WTC11 (cell line): ENCODE measurements at regions not wholly inside any gene's neighbourhood (a gene's known extent, or its start where the extent isn't known, plus 50 kb on each side); places are given as distances from the start of the nearest gene placed in this dataset.

ENCODE experiments used
- ATAC-seq: fragments of 200-7000 bp; cut with Tn5 transposase; 2 replicates; pipeline ENCODE4 v1.10.0; 2021; ENCODE audit warnings: mild to moderate bottlenecking, moderate library complexity
- CTCF ChIA-PET: fragments of 300-600 bp; sonication (Branson Sonifier 250); formaldehyde crosslinking; loops from one replicate; lab custom pipeline; 2021; ENCODE audit warnings: antibody characterized with exemption; lab: Charles Lee
- POLR2A ChIA-PET: fragments of 350-600 bp; sonication (Branson Sonifier 250); formaldehyde crosslinking; loops from one replicate; lab custom pipeline; 2021; ENCODE audit warnings: antibody characterized with exemption; lab: Charles Lee
- DNase-seq: peaks from one replicate; pipeline ENCODE4 v3.0.0; 2021; ENCODE audit warnings: low spot score
- H3K27ac Mint-ChIP-seq: 2 replicates; pipeline ENCODE4 v1.8.0; 2021; ENCODE audit warnings: mixed read lengths
- H3K27me3 Mint-ChIP-seq: 2 replicates; pipeline ENCODE4 v1.8.0; 2021; ENCODE audit warnings: low read depth, mild to moderate bottlenecking, moderate library complexity, mixed read lengths
- H3K36me3 Mint-ChIP-seq: 2 replicates; pipeline ENCODE4 v1.8.0; 2021; ENCODE audit warnings: mixed read lengths
- H3K4me1 Mint-ChIP-seq: 2 replicates; pipeline ENCODE4 v1.8.0; 2022; ENCODE audit warnings: mixed read lengths
- H3K4me3 Mint-ChIP-seq: 2 replicates; pipeline ENCODE4 v1.8.0; 2021; ENCODE audit warnings: mild to moderate bottlenecking, moderate library complexity, mixed read lengths
- H3K9me3 Mint-ChIP-seq: 2 replicates; pipeline ENCODE4 v1.8.0; 2021; ENCODE audit warnings: mixed read lengths
- AFF4 ChIP-seq: sonication (generic); formaldehyde crosslinking; IDR thresholded peaks from 2 replicates; pipeline ENCODE4 v1.8.1; 2023; ENCODE audit warnings: mild to moderate bottlenecking, missing genetic modification reagents, borderline replicate concordance
- ELF4 ChIP-seq: sonication (generic); formaldehyde crosslinking; IDR thresholded peaks from 2 replicates; pipeline ENCODE4 v1.8.1; 2022; ENCODE audit warnings: low read depth, mild to moderate bottlenecking, moderate library complexity, missing genetic modification reagents
- GRHL2 ChIP-seq: fragments of 250-450 bp; sonication (Bioruptor Pico); IDR thresholded peaks from 2 replicates; pipeline ENCODE4 v1.8.0; 2022; ENCODE audit warnings: mild to moderate bottlenecking, moderate library complexity; ENCODE audit not compliant: insufficient replicate concordance, severe bottlenecking
- HMGA2 ChIP-seq: fragments of 250-450 bp; sonication (Bioruptor Pico); IDR thresholded peaks from 2 replicates; pipeline ENCODE4 v1.4.0; 2021; ENCODE audit warnings: mild to moderate bottlenecking, moderate library complexity
- IRF2 ChIP-seq: sonication (generic); formaldehyde crosslinking; IDR thresholded peaks from 2 replicates; pipeline ENCODE4 v1.8.0; 2022; ENCODE audit warnings: low read depth, missing genetic modification reagents, borderline replicate concordance
- JAZF1 ChIP-seq: fragments of 250-450 bp; sonication (Bioruptor Pico); IDR thresholded peaks from 2 replicates; pipeline ENCODE4 v1.9.0; 2021; ENCODE audit warnings: moderate library complexity, mild to moderate bottlenecking, inconsistent platforms
- JUN ChIP-seq: sonication (generic); formaldehyde crosslinking; IDR thresholded peaks from 2 replicates; pipeline ENCODE4 v1.8.0; 2023; ENCODE audit warnings: mild to moderate bottlenecking, missing genetic modification reagents
- KAT7 ChIP-seq: sonication (generic); formaldehyde crosslinking; IDR thresholded peaks from 2 replicates; pipeline ENCODE4 v1.8.1; 2023; ENCODE audit warnings: missing genetic modification reagents, mild to moderate bottlenecking, borderline replicate concordance
- MYBL2 ChIP-seq: sonication (generic); formaldehyde crosslinking; IDR thresholded peaks from 2 replicates; pipeline ENCODE4 v1.8.1; 2023; ENCODE audit warnings: mild to moderate bottlenecking, moderate library complexity, missing genetic modification reagents
- NR3C1 ChIP-seq: sonication (generic); formaldehyde crosslinking; conservative IDR thresholded peaks from 2 replicates; pipeline ENCODE4 v1.8.1; 2023; ENCODE audit warnings: low read depth, mild to moderate bottlenecking, missing genetic modification reagents
- RELA ChIP-seq: sonication (generic); formaldehyde crosslinking; IDR thresholded peaks from 2 replicates; pipeline ENCODE4 v1.8.1; 2022; ENCODE audit warnings: missing genetic modification reagents, mild to moderate bottlenecking, borderline replicate concordance
- RORB ChIP-seq: fragments of 250-450 bp; sonication (Bioruptor Pico); IDR thresholded peaks from 2 replicates; pipeline ENCODE4 v1.9.0; 2021; ENCODE audit warnings: mild to moderate bottlenecking
- SMAD3 ChIP-seq: sonication (generic); formaldehyde crosslinking; IDR thresholded peaks from 2 replicates; pipeline ENCODE4 v1.8.0; 2022; ENCODE audit warnings: missing genetic modification reagents, mild to moderate bottlenecking, borderline replicate concordance
- SMAD4 ChIP-seq: sonication (generic); formaldehyde crosslinking; IDR thresholded peaks from 2 replicates; pipeline ENCODE4 v1.8.0; 2022; ENCODE audit warnings: mild to moderate bottlenecking, missing genetic modification reagents
- USF1 ChIP-seq: sonication (generic); formaldehyde crosslinking; IDR thresholded peaks from 2 replicates; pipeline ENCODE4 v1.8.0; 2022; ENCODE audit warnings: mild to moderate bottlenecking, missing genetic modification reagents
- ZNF121 ChIP-seq: sonication (generic); formaldehyde crosslinking; IDR thresholded peaks from 2 replicates; pipeline ENCODE4 v1.8.0; 2023; ENCODE audit warnings: missing genetic modification reagents
- ZNF138 ChIP-seq: sonication (generic); formaldehyde crosslinking; conservative IDR thresholded peaks from 2 replicates; pipeline ENCODE4 v1.8.1; 2022; ENCODE audit warnings: mild to moderate bottlenecking, moderate library complexity, missing genetic modification reagents
- ZNF416 ChIP-seq: fragments of 250-450 bp; sonication (Bioruptor Pico); IDR thresholded peaks from 2 replicates; pipeline ENCODE4 v1.9.0; 2021; ENCODE audit warnings: mild to moderate bottlenecking, inconsistent platforms
- TF ChIP-seq, protein P1 (sequence below): fragments of 250-450 bp; sonication (Bioruptor Pico); IDR thresholded peaks from 2 replicates; pipeline ENCODE4 v1.8.0; 2021; ENCODE audit warnings: mild to moderate bottlenecking
- TF ChIP-seq, protein P2 (sequence below): sonication (generic); formaldehyde crosslinking; conservative IDR thresholded peaks from 2 replicates; pipeline ENCODE4 v1.8.1; 2022; ENCODE audit warnings: mild to moderate bottlenecking, missing genetic modification reagents
- TF ChIP-seq, protein P3 (sequence below): sonication (generic); formaldehyde crosslinking; IDR thresholded peaks from 2 replicates; pipeline ENCODE4 v1.8.1; 2022; ENCODE audit warnings: low read depth, missing genetic modification reagents, borderline replicate concordance
- TF ChIP-seq, protein P4 (sequence below): sonication (generic); formaldehyde crosslinking; IDR thresholded peaks from 2 replicates; pipeline ENCODE4 v1.8.1; 2023; ENCODE audit warnings: mild to moderate bottlenecking, missing genetic modification reagents

DNA sequence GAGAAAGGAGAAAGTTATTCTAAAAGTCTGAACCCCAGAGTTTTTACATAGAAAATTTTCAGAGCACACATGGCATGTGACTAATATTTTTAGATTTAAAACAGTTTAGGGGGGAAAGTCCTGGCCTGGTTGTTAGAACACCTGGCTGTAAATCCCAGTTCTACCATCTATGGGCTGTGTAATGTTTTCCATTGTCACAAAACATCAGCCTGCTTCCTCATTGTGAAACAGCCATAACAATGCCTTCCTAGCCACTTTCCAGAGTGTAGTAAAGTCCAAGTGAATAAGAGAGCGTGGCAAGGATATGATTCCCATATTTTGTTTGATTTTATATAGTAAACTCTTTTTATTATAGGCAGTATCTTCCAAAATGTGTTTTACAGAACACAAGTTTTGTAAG, 310.0 kb upstream of the DCN start (continued):
- TF ChIP-seq KAT7 (CRISPR knock-in tag) (no peak), RELA (CRISPR knock-in tag) (no peak)

- Mint-ChIP-seq H3K4me3 (no peak overlapping the region), H3K27ac (no peak overlapping the region), H3K27me3 (no peaks in the 10 kb centered on the region), H3K4me1 (no peaks in the 10 kb centered on the region)
- CTCF ChIA-PET, result no interaction called here
- no peak for DNase-seq
- TF ChIP-seq, protein P1, sequence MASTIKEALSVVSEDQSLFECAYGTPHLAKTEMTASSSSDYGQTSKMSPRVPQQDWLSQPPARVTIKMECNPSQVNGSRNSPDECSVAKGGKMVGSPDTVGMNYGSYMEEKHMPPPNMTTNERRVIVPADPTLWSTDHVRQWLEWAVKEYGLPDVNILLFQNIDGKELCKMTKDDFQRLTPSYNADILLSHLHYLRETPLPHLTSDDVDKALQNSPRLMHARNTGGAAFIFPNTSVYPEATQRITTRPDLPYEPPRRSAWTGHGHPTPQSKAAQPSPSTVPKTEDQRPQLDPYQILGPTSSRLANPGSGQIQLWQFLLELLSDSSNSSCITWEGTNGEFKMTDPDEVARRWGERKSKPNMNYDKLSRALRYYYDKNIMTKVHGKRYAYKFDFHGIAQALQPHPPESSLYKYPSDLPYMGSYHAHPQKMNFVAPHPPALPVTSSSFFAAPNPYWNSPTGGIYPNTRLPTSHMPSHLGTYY (CRISPR knock-in tag), result no peak
- TF ChIP-seq HMGA2 (CRISPR knock-in tag), result no peak
- no peak for TF ChIP-seq ZNF416 (CRISPR knock-in tag)
- TF ChIP-seq AFF4 (CRISPR knock-in tag), result no peak
- no peak for TF ChIP-seq IRF2
- no peak for TF ChIP-seq JUN (CRISPR knock-in tag)
- no peak for TF ChIP-seq MYBL2 (CRISPR knock-in tag)
- TF ChIP-seq NR3C1, result no peak
- TF ChIP-seq, all 79 proteins: peak for 0
- POLR2A ChIA-PET, result no interaction called here
- ATAC-seq, result no peak
- no peaks in the 10 kb centered on the region for H3K36me3 Mint-ChIP-seq
- H3K9me3 Mint-ChIP-seq, result no peaks in the 10 kb centered on the region
Observed at GRCh38 chr12:91490667-91491311, 308.2 kb upstream of the DCN start.

GRCh38 chr12:91483471-91483985, 300.9 kb upstream of the DCN start:
- H3K27me3 Mint-ChIP-seq, result no peaks in the 10 kb centered on the region
- ATAC-seq, result no peak
- CTCF ChIA-PET, result no interaction called here
- TF ChIP-seq RORB (CRISPR knock-in tag), result no peak
- no peak for TF ChIP-seq NR3C1
- no peak for TF ChIP-seq JAZF1 (CRISPR knock-in tag)
- TF ChIP-seq, protein P2, sequence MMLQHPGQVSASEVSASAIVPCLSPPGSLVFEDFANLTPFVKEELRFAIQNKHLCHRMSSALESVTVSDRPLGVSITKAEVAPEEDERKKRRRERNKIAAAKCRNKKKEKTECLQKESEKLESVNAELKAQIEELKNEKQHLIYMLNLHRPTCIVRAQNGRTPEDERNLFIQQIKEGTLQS (CRISPR knock-in tag), result no peak
- TF ChIP-seq, all 79 proteins: peak for 0
- POLR2A ChIA-PET, result no interaction called here
- DNase-seq, result no peak
- H3K27ac Mint-ChIP-seq, result no peak overlapping the region
- no peaks in the 10 kb centered on the region for H3K4me1 Mint-ChIP-seq
- H3K9me3 Mint-ChIP-seq, result peaks cover 13% of the 10 kb centered on the region
- no peak overlapping the region for H3K4me3 Mint-ChIP-seq
- H3K36me3 Mint-ChIP-seq, result no peaks in the 10 kb centered on the region; the same call in 1 of the 2 replicates

DNA sequence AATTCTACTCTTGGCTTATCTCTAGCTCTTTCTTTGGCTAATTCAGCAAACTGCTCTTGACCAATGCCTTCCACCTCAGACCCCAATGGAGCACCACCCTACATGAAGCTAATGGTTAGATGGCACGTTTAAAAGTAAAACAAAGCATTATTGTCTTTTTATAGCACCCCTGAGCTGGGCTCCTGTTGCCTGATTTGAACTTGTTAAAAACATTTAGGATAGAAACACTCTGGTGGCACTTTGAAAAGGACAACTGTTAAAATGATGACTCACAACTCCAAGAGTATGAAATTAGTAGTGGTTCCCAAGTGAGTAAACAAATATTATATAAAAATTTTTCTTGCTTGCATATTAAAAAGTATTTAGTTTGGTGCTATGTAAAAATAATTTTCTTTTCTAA, 299.6 kb upstream of the DCN start:
- CTCF ChIA-PET, result no interaction called here
- H3K36me3 Mint-ChIP-seq, result no peaks in the 10 kb centered on the region; the same call in 1 of the 2 replicates
- no peak overlapping the region for H3K27ac Mint-ChIP-seq
- H3K4me1 Mint-ChIP-seq, result no peaks in the 10 kb centered on the region
- DNase-seq (no peak), ATAC-seq (no peak)
- no peaks in the 10 kb centered on the region for H3K27me3 Mint-ChIP-seq
- H3K4me3 Mint-ChIP-seq, result no peak overlapping the region
- POLR2A ChIA-PET, result no interaction called here
- peaks cover 13% of the 10 kb centered on the region for H3K9me3 Mint-ChIP-seq
- TF ChIP-seq, protein P3, sequence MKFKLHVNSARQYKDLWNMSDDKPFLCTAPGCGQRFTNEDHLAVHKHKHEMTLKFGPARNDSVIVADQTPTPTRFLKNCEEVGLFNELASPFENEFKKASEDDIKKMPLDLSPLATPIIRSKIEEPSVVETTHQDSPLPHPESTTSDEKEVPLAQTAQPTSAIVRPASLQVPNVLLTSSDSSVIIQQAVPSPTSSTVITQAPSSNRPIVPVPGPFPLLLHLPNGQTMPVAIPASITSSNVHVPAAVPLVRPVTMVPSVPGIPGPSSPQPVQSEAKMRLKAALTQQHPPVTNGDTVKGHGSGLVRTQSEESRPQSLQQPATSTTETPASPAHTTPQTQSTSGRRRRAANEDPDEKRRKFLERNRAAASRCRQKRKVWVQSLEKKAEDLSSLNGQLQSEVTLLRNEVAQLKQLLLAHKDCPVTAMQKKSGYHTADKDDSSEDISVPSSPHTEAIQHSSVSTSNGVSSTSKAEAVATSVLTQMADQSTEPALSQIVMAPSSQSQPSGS (CRISPR knock-in tag), result no peak
- TF ChIP-seq SMAD3 (CRISPR knock-in tag) (no peak), ZNF121 (no peak), USF1 (CRISPR knock-in tag) (no peak), ZNF138 (CRISPR knock-in tag) (no peak), SMAD4 (no peak), ELF4 (CRISPR knock-in tag) (no peak), GRHL2 (CRISPR knock-in tag) (no peak)
- TF ChIP-seq, protein P4, sequence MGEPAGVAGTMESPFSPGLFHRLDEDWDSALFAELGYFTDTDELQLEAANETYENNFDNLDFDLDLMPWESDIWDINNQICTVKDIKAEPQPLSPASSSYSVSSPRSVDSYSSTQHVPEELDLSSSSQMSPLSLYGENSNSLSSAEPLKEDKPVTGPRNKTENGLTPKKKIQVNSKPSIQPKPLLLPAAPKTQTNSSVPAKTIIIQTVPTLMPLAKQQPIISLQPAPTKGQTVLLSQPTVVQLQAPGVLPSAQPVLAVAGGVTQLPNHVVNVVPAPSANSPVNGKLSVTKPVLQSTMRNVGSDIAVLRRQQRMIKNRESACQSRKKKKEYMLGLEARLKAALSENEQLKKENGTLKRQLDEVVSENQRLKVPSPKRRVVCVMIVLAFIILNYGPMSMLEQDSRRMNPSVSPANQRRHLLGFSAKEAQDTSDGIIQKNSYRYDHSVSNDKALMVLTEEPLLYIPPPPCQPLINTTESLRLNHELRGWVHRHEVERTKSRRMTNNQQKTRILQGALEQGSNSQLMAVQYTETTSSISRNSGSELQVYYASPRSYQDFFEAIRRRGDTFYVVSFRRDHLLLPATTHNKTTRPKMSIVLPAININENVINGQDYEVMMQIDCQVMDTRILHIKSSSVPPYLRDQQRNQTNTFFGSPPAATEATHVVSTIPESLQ, result no peak
